ENCODE measurements at regions not wholly inside any gene's neighbourhood (a gene's known extent, or its start where the extent isn't known, plus 50 kb on each side); places are given as distances from the start of the nearest gene placed in this dataset.

- DNase-seq (ENCODE audit: low read depth) = no peak
Observed at GRCh38 chr18:77448046-77448445, 198.4 kb downstream of the GALR1 start.

DNA sequence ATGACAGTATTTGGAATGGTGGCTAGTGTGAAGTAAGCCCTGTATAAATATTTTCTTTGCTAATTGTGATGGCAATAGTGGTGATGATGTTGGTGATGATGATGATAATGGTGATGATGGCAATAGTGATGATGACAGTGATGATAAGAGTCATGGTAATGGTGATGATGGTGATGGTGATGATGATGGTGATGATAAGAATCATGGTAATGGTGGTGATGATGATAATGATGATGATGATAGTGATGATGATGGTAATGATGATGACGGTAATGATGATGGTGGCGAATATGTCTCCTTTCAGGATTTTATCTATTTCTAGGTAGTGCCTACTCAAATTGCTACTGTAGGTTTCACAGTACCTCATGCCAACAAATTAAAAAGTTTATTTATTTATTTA is 205.4 kb downstream of the GALR1 start:
- DNase-seq (ENCODE audit: low read depth) = no peak

GRCh38 chr18:77457681-77458080 is 208.0 kb downstream of the GALR1 start:
- no peak for DNase-seq (ENCODE audit: low read depth)

- no peak for DNase-seq (ENCODE audit: low read depth)
Observed at GRCh38 chr18:77461062-77461688, 211.5 kb downstream of the GALR1 start.

DNA sequence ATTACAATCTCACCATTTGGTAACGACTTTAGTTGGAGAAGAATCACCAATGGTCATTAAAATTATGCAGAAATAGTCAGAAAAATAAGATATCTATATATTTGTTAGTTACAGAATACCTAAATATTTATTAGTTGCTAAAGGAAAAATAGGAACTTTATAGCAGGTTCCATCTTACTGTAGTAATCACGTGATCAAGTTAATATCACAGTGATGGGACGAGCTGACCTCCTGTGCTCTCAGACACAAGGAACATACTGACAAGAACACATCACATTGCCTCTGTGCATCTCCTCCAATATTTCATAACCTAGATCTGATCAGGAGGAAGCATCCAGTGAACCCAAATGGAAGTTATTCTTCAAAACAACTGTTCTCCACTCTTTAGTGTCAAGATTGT is 215.3 kb downstream of the GALR1 start:
- DNase-seq (ENCODE audit: low read depth) = no peak

GRCh38 chr18:77466890-77467289 is 217.2 kb downstream of the GALR1 start:
- no peak for DNase-seq (ENCODE audit: low read depth)

- DNase-seq (ENCODE audit: low read depth) = no peak
Observed at GRCh38 chr18:77469131-77469530, 219.5 kb downstream of the GALR1 start.

- no peak for DNase-seq (ENCODE audit: low read depth)
Observed at GRCh38 chr18:77470569-77471413, 221.1 kb downstream of the GALR1 start.

DNA sequence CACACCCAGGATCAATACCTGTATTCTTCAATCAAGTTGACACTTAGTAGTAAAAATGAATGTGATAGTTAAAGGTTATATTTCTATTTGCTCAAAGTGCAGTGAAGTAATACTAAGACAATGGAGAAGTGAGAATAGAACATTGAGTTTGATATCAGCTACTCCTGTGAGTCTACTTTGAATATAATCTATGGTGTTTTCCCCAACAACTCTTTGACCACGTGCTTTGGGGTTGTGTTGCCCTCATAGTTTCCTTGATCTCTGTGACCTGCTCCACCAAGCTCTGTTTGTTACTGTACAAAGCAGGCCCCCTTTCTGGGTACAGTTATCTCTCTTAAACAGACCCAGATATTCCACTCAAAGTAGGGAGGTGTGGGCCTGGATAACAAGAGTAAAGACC is 222.9 kb downstream of the GALR1 start:
- DNase-seq (ENCODE audit: low read depth) = no peak

DNA sequence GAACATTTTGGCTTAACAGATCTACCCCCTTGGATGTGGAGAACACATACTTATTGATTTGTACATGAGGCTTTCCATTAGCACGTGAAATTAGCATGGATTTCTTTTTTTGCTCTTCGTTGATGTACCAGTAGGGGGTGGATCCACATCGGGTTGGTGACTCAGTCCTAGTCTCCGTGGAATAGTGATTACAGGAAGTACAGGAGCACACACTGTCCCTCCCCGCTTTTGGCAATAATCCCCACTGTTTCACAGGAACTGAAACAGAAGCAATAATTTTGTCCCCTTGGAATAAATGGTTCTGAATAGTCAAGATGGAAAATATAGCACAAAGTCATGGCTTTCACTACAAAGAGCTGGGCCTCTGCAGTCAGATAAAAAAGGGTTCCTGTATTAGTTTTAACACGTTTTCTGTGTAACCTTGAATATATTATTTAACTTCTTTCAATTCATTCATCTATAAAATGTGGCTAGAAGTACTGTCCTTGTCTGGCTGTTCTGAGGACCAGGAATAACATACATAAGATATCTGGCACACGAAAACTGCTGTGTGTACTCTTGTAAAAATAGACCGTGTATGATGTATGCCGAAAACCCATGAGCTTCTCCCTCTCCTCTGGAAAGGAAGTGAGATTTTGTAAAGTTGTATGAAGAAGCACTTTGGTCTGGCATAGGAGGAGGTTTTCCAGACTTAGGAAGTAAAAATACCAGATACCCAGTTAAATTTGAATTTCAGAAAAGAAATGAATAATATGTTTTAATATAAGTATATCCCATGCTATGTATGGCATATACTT is 229.2 kb downstream of the GALR1 start:
- no peak for DNase-seq (ENCODE audit: low read depth)

- DNase-seq (ENCODE audit: low read depth) = no peak
Observed at GRCh38 chr18:77481541-77481940, 231.9 kb downstream of the GALR1 start.

DNA sequence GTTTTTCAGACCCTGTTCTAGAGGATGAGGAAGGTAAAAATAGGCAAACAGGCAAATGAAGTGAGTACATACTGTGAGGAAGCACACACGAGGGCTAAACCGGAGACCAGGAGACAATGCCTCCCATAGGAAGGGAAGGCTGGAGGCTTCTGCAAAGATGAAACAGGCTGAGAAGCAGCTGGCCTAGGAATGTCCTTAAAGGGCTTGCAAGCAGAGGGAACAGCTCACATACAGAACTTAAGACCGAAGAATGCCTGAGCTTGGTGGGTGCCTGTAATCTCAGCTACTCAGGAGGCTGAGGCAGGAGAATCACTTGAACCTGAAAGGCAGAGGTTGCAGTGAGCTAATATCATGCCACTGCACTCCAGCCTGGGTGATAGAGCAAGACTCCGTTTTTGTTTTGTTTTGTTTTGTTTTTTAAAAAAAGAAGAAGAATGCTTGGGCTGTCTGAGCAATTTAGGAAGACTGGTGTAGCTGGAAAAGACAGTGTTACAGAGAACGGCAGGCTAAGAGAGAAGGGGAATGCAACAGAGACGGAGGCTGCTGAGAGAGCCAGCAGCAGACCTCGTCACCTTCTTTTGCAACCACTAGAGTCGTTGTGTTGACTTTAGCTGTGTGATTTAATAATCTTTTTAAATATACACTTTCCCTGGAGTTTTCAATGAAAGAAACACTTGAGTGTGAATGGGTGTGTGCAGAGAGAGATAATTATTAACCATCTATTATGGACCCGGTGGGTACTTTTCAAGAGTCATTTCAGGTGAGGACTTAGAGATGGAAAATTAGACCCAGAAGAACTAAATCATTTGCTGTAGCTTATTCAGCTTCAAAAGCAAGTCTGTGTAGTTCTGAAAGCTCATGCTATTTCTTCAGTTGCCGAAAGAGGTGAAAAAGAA is 232.8 kb downstream of the GALR1 start:
- no peak for DNase-seq (ENCODE audit: low read depth)

GRCh38 chr18:77486985-77487384 is 237.3 kb downstream of the GALR1 start:
- DNase-seq (ENCODE audit: low read depth) = no peak

DNA sequence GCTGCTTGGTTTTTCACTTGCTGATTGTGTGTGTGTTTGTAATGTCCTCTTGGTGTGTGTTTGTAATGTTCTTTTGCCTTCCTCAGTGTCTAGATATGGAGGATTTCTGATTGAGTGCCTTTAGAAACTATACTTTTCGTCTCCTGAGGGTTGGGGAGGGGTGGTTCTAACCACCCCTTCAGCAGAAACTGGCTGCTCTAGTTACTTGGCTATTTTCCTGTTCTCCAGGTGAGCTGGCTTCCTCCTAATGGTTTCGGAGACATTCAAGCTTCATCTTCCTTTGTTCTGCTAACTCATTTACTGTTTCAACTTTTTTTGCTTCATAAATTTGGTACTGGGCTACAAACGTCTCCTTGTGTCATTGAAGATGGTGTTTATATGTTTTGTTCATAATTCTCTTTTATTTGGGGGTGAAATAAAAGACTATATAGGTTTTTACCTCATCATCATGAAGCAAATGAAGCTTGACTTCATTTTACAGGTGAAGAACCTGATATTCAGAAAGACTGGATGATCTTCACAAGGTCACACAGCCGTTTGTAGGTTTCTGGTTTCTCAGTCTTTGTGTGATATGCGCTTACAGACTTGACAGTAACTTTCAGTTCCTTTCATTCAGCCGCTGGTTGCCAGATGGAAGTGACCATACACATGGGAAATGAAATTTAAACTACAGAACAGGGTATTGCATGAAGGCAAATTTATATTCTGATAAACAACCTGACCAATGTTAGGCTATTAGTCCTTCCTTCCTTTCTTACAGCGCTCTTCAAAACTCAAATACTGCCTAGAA is 238.5 kb downstream of the GALR1 start:
- DNase-seq (ENCODE audit: low read depth) = no peak

- no peak for DNase-seq (ENCODE audit: low read depth)
Observed at GRCh38 chr18:77495079-77495478, 245.4 kb downstream of the GALR1 start.

- DNase-seq (ENCODE audit: low read depth) = no peak
Observed at GRCh38 chr18:77495982-77496690, 246.5 kb downstream of the GALR1 start.

GRCh38 chr18:77501266-77501665 is 251.6 kb downstream of the GALR1 start:
- DNase-seq (ENCODE audit: low read depth) = no peak

DNA sequence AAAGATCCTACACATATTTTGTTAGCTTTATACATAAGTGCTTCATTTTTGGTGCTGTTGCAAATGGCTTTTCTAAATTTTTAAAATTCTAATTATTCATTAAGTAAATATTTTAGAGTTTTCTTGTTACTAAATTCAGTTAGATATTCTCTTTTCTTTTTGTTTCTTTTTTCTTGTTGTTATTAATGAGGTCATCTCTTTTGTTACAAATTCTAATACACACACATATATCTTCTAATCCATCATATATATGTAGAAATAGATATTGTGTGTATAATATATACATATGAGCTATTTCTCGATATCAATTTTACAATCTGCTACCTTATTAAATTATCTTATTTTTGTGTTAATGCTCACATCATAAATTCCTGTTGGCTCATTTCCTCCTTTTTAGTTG is 255.9 kb downstream of the GALR1 start:
- DNase-seq (ENCODE audit: low read depth) = no peak

- no peak for DNase-seq (ENCODE audit: low read depth)
Observed at GRCh38 chr18:77512152-77512551, 262.5 kb downstream of the GALR1 start.

GRCh38 chr18:77517901-77518300 is 268.3 kb downstream of the GALR1 start:
- no peak for DNase-seq (ENCODE audit: low read depth)
